ENCODE measurements at regions not wholly inside any gene's neighbourhood (a gene's known extent, or its start where the extent isn't known, plus 50 kb on each side); places are given as distances from the start of the nearest gene placed in this dataset.
"Not testable (repeated sequence)": the region's sequence is repeated elsewhere in the genome, so short reads cannot be mapped to it uniquely, and the experiment has no call there.

- H3K27me3 Mint-ChIP-seq (ENCODE audit: unreplicated experiment) = peaks cover 2% of the 10 kb centered on the region
Observed at GRCh38 chr11:15683528-15683927, 568.8 kb downstream of the INSC start.

GRCh38 chr11:15685306-15685705 lies 570.6 kb downstream of the INSC start:
- H3K36me3 Mint-ChIP-seq (ENCODE audit: low read depth, unreplicated experiment) = no peaks in the 10 kb centered on the region
- no peaks in the 10 kb centered on the region for H3K9me3 Mint-ChIP-seq (ENCODE audit: unreplicated experiment)
- no peak overlapping the region for H3K4me3 Mint-ChIP-seq (ENCODE audit: unreplicated experiment)
- no peak for TF ChIP-seq CTCF (IDR thresholded peaks at IDR 0.05; ENCODE audit: unreplicated experiment)
- peaks cover 8% of the 10 kb centered on the region for H3K4me1 Mint-ChIP-seq (ENCODE audit: unreplicated experiment)
- DNase-seq (ENCODE audit: low spot score) = no peak
- H3K27me3 Mint-ChIP-seq (ENCODE audit: unreplicated experiment) = peaks cover 2% of the 10 kb centered on the region
- H3K27ac Mint-ChIP-seq (ENCODE audit: unreplicated experiment) = no peak overlapping the region

More at GRCh38 chr11:15683528-15683927, 568.8 kb downstream of the INSC start:
- Mint-ChIP-seq H3K9me3 (ENCODE audit: unreplicated experiment) (no peaks in the 10 kb centered on the region), H3K27ac (ENCODE audit: unreplicated experiment) (no peak overlapping the region), H3K4me1 (ENCODE audit: unreplicated experiment) (no peaks in the 10 kb centered on the region), H3K4me3 (ENCODE audit: unreplicated experiment) (no peak overlapping the region), H3K36me3 (ENCODE audit: low read depth, unreplicated experiment) (no peaks in the 10 kb centered on the region)
- TF ChIP-seq CTCF (IDR thresholded peaks at IDR 0.05; ENCODE audit: unreplicated experiment) = no peak
- no peak for DNase-seq (ENCODE audit: low spot score)

- not testable (repeated sequence) for H3K36me3 Mint-ChIP-seq (ENCODE audit: low read depth, unreplicated experiment); H3K27me3 Mint-ChIP-seq (ENCODE audit: unreplicated experiment); H3K4me1 Mint-ChIP-seq (ENCODE audit: unreplicated experiment); H3K27ac Mint-ChIP-seq (ENCODE audit: unreplicated experiment); DNase-seq (ENCODE audit: low spot score); H3K4me3 Mint-ChIP-seq (ENCODE audit: unreplicated experiment); H3K9me3 Mint-ChIP-seq (ENCODE audit: unreplicated experiment)
Observed at GRCh38 chr11:15686259-15686658, 571.5 kb downstream of the INSC start.

GRCh38 chr11:15687342-15687741 lies 572.6 kb downstream of the INSC start:
- no peak for DNase-seq (ENCODE audit: low spot score)
- peaks cover 2% of the 10 kb centered on the region for H3K27me3 Mint-ChIP-seq (ENCODE audit: unreplicated experiment)
- peaks cover 9% of the 10 kb centered on the region for H3K4me1 Mint-ChIP-seq (ENCODE audit: unreplicated experiment)
- no peaks in the 10 kb centered on the region for H3K9me3 Mint-ChIP-seq (ENCODE audit: unreplicated experiment)
- H3K36me3 Mint-ChIP-seq (ENCODE audit: low read depth, unreplicated experiment) = no peaks in the 10 kb centered on the region
- no peak overlapping the region for H3K27ac Mint-ChIP-seq (ENCODE audit: unreplicated experiment)
- no peak for TF ChIP-seq CTCF (IDR thresholded peaks at IDR 0.05; ENCODE audit: unreplicated experiment)
- H3K4me3 Mint-ChIP-seq (ENCODE audit: unreplicated experiment) = no peak overlapping the region

GRCh38 chr11:15688351-15688792 lies 573.6 kb downstream of the INSC start:
- peaks cover 9% of the 10 kb centered on the region for H3K4me1 Mint-ChIP-seq (ENCODE audit: unreplicated experiment)
- no peak for DNase-seq (ENCODE audit: low spot score)
- TF ChIP-seq CTCF (IDR thresholded peaks at IDR 0.05; ENCODE audit: unreplicated experiment) = no peak
- H3K9me3 Mint-ChIP-seq (ENCODE audit: unreplicated experiment) = no peaks in the 10 kb centered on the region
- no peak overlapping the region for H3K27ac Mint-ChIP-seq (ENCODE audit: unreplicated experiment)
- H3K36me3 Mint-ChIP-seq (ENCODE audit: low read depth, unreplicated experiment) = no peaks in the 10 kb centered on the region
- H3K4me3 Mint-ChIP-seq (ENCODE audit: unreplicated experiment) = no peak overlapping the region
- H3K27me3 Mint-ChIP-seq (ENCODE audit: unreplicated experiment) = peaks cover 2% of the 10 kb centered on the region

GRCh38 chr11:15690320-15690719 lies 575.6 kb downstream of the INSC start:
- TF ChIP-seq CTCF (IDR thresholded peaks at IDR 0.05; ENCODE audit: unreplicated experiment) = no peak
- Mint-ChIP-seq H3K27ac (ENCODE audit: unreplicated experiment) (no peak overlapping the region), H3K9me3 (ENCODE audit: unreplicated experiment) (no peaks in the 10 kb centered on the region), H3K4me1 (ENCODE audit: unreplicated experiment) (peaks cover 15% of the 10 kb centered on the region), H3K27me3 (ENCODE audit: unreplicated experiment) (peaks cover 1% of the 10 kb centered on the region), H3K4me3 (ENCODE audit: unreplicated experiment) (no peak overlapping the region), H3K36me3 (ENCODE audit: low read depth, unreplicated experiment) (no peaks in the 10 kb centered on the region)
- DNase-seq (ENCODE audit: low spot score) = no peak
